ENCODE measurements at regions not wholly inside any gene's neighbourhood (a gene's known extent, or its start where the extent isn't known, plus 50 kb on each side); places are given as distances from the start of the nearest gene placed in this dataset.
"Not testable (repeated sequence)": the region's sequence is repeated elsewhere in the genome, so short reads cannot be mapped to it uniquely, and the experiment has no call there.

DNA sequence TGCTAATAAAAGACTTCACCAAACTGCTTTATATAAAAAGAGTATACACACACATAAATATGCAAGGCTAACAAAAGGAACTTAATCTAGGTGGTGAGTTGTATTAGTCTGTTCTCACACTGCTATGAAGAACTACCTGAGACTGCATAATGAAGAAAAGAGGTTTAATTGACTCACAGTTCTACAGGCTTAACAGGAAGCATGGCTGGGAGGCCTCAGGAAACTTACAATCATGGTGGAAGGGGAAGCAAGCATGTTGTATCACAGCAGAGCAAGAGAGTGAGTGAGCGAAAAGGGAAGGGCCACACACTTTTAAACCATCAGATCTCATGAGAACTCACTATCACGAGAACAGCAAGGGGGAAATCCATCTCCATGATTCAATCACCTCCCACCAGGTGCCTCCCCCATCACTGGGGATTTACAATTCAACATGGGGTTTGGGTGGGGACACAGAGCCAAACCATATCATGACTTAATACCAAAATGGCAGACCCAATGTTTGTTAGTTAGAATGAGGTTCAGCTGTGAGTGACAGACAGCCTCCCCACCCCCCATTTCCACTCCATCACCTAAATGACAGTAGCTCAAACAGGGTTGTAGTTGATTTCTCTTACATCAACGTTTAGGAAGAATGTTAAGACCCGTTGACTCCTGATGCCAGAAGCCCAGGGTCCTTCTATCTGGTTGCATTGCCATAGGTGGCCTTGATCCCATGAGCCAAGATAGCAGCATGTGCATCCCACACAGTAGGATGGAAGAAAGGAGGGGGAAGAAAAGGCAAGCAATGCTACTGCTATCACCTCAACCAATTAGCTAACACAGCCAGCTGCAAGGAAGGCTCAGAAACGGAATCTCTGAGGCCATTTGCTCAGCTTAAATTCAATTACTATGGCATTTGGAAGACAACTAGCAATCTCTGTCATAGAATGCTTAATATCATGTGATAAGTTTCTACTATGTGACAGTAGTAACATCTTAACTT lies 77.0 kb downstream of the CCDC71L start:
- DNase-seq = no peak

DNA sequence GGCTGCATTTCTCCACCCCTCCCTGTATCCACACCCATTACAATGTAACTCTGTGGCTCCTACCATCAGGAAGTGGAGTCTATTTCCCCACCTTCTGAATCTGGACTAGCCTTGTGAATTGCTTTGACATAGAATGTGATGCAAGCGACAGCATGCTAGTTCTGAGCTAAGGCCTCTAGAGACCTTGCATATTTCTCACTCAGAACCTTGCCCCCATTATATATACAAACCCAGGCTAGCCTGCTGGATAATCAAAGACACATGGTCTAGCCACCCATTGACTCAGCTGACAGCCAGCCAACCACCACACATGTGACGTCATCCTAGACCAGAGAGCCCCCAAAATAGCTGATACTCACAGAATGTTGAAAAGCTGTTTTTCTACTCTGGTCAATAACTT lies 77.9 kb downstream of the CCDC71L start:
- DNase-seq = no peak

- no peak for DNase-seq
Observed at GRCh38 chr7:106582365-106582764, 78.6 kb downstream of the CCDC71L start.

GRCh38 chr7:106579086-106579485 lies 81.9 kb downstream of the CCDC71L start:
- DNase-seq = not testable (repeated sequence)

GRCh38 chr7:106575138-106575823 lies 85.7 kb downstream of the CCDC71L start:
- no peak for DNase-seq

DNA sequence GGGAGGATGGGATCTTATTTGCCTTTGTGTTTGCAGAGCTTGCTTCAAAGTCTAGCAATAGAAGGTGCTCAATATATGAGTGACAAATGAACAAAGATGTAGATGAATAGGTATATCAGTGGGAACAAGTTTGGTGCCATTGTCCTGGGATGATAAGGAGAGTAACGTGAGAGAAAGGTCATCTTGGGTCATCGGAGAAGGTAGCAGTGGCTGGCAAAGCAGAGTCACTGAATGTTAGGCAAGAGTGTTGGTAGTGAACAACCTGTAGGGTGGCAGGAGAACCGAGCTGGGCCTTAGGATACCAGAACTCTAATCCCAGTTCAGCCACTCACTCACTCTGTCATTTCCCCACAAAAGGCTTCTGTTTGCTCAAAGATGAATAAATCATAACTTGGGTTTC lies 87.2 kb downstream of the CCDC71L start:
- DNase-seq = no peak

DNA sequence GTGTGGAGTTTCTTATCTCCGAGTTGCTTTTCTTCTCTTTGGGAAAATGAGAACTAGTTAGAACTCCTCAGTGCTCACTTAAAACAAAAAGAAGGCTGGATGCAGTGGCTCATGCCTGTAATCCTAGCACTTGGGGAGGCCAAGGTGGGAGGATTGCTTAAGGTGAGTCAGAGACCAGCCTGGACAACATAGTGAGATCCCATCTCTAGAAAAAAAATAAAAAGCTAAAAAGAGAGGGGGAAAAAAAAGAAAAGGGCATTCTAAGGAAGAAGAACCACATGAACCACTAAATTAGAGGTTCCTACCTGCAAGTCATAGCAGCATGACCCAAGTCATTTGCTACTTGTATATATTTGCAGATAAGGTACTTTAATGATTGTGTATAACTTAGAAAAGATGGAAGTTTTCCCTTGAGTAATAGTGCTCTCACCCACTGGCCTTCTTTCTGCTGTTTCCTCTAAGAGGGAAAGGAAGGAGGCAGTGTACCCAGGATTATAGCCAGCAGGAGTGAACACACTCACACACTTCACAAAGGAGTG lies 87.8 kb downstream of the CCDC71L start:
- no peak for DNase-seq

- no peak for DNase-seq
Observed at GRCh38 chr7:106572394-106573124, 88.4 kb downstream of the CCDC71L start.

- no peak for DNase-seq
Observed at GRCh38 chr7:106571563-106571962, 89.4 kb downstream of the CCDC71L start.

DNA sequence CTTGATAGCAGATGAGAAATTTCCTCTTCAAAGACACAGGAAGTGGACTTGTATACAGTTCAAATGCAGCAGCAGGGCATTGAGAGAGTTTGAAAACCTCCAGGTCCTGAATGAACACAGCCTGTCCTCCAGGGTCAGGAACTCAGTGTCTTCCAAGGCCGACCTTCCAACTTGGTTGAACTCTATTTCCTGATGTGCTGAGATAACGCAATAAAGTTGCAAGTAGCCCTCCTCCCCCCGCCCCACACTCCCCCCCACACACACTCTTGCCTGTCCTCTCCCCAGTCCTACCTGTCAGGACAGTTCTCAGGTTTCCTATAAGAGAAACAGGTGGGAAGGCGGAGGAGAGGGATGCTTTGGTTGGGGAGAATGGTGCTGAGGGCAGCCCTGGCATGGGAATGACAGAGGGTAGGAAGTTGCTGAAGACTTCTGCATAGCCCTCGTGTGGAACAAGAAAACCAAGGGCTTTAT lies 90.0 kb downstream of the CCDC71L start:
- no peak for DNase-seq

DNA sequence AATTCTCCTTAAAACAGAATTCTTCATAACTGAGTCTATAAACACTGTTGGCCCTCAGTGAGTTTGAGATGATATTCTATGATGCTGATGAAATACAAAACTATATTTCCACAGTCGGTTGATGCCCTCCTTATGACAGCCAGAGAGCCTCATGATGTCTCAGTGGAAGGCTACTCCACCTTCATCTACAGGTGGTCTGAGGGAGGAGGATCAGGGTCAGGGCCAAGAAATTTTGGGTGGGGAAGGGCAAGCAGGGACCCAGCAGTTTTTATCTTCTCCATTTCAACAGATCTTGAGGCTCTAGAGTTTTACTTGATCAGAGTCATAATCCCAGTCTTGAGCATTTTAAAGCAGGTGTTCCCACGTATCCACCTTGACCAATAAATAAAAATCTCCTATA lies 90.8 kb downstream of the CCDC71L start:
- no peak for DNase-seq

DNA sequence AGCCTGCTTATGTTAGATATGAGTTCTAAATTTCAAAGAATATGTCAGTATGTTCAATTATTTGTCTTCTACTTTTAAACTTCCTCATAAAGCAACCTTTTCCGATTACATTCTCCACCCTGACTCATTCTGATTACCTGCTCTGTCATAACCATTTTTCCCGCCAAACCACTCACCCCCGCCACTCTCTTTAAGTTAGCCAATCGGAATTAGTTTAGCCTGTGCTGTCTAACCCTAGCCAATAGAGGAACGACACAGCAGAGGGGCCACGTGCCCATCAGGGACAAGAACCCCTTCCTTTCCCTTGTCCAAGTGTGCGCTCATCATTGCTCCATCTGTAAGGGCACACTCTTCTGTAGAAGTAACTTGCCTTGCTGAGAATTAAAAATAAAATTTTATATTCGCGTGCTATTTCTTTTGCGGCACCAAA lies 91.4 kb downstream of the CCDC71L start:
- no peak for DNase-seq

DNA sequence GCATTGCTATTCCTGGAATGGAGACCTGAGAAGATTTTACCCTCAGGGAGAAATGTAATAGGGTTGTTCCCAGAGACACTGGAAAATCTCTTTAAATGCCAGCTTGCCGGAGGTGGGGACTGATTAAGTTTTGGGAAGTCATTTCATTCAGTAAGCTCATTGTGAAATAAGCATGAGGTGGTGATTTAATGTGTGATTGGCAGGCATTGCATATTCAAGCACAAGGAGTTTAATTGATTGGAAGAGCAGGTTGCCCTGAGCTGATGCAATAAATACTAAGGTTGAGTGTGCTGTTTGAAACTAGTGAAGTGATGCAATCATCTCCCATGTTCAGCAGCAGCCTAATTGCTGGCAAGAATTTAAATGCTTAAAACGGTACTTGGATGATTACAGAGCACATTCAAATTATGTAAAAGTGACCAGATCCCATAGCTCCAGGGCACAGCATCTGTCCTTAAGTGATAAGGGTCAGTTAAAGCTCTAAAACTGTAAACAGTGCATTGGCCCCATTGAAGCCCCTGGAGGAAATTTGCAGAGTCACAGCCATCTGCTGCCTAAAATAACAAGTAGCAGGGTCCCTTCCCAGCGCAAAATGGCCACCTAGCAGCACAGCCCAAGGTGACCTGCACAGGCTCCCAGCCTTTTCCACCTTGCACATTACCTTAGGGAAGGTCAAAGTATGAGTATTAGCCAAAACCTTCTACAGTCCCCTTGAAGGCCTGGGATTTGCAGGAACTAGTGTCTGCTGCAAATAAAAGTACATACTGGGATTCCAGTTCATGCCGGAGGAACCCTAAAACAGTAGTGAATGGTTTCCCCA lies 92.1 kb downstream of the CCDC71L start:
- DNase-seq = peak; percentile 75

- DNase-seq = no peak
Observed at GRCh38 chr7:106568002-106568679, 92.8 kb downstream of the CCDC71L start.

- not testable (repeated sequence) for DNase-seq
Observed at GRCh38 chr7:106567204-106568001, 93.6 kb downstream of the CCDC71L start.

- no peak for DNase-seq
Observed at GRCh38 chr7:106566672-106567071, 94.3 kb downstream of the CCDC71L start.

GRCh38 chr7:106566196-106566595 lies 94.8 kb downstream of the CCDC71L start:
- no peak for DNase-seq

GRCh38 chr7:106565428-106565827 lies 95.5 kb downstream of the CCDC71L start:
- no peak for DNase-seq

DNA sequence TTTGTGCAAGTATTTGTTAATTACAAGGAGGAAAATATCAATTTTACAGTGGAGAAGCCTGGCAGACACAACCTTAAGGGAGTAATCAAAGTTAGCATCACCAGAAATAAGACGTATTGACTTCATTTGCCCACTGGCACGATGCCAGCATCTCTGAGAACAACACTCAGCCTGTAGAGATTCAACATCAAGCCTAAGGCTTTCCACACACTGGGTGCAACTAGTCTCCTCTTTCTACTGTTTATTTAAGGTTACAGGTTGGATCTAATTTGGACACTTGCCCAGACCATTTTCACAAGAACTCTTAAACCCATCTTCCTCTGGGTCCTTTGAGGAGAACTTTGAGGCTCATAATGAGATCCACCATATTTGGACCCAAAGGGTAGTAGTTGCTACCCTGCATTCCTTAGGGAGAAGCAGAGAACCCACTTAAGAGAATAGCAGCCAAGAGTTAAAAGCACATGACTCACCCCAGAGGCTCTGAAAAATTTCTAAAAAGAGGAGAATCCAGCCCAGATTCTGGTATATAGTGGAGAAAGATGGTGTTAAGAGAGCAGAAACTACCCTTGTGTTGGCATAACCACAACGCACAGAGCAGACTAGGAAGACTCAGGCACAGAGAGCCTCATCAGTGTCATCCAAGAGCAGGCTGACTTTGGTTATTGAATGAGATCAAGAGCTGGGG lies 97.3 kb downstream of the CCDC71L start:
- no peak for DNase-seq

All from DMS 273 treated with DMSO at 0.1 percent for 48 hours (cell line).